B cell (primary cell): ENCODE measurements at regions not wholly inside any gene's neighbourhood (a gene's known extent, or its start where the extent isn't known, plus 50 kb on each side); places are given as distances from the start of the nearest gene placed in this dataset.

Source experiments
- ATAC-seq: fragments of 200-7000 bp; cut with Tn5 transposase; one replicate; pipeline ENCODE4 v1.10.0; 2021; ENCODE audit warnings: low read depth, mild to moderate bottlenecking, moderate number of reproducible peaks, moderate library complexity
- CTCF ChIA-PET: fragments of 350-600 bp; sonication (Branson Sonifier 250); formaldehyde crosslinking; loops from one replicate; lab custom pipeline; 2021; ENCODE audit warnings: antibody characterized with exemption, inconsistent platforms; lab: Charles Lee
- POLR2A ChIA-PET: fragments of 350-600 bp; sonication (Branson Sonifier 250); formaldehyde crosslinking; loops from one replicate; lab custom pipeline; 2021; ENCODE audit warnings: antibody characterized with exemption; lab: Charles Lee
- DNase-seq: peaks from one replicate; pipeline ENCODE4 v3.0.0; 2013
- H2AFZ ChIP-seq: 2 replicates; pipeline ENCODE4 v1.6.1; 2012; ENCODE audit warnings: mild to moderate bottlenecking, low read depth, low read length; ENCODE audit not compliant: insufficient read depth, poor library complexity, severe bottlenecking
- H3K27ac ChIP-seq, 2 donors: 1 replicate in 1 of 2; 2 replicates in 1 of 2; pipeline ENCODE4 v1.5.1; 2012 to 2013; ENCODE audit warnings: low read length in 2 of 2, mild to moderate bottlenecking in 2 of 2, moderate library complexity in 1 of 2
- H3K27me3 ChIP-seq, 4 experiments: fragments of 200-600 bp in 1 of 4; sonication (generic) in 1 of 4; replicated peaks in 1 of 4; 1 replicate in 2 of 4; 2 replicates in 2 of 4; pipeline versions ENCODE4 v1.6.1 to v1.7.0; 2013 to 2016; ENCODE audit warnings: low read length in 3 of 4, mild to moderate bottlenecking in 2 of 4, mixed read lengths in 1 of 4, moderate library complexity in 1 of 4; ENCODE audit not compliant: insufficient read depth in 4 of 4, control insufficient read depth in 3 of 4; ENCODE audit errors: control extremely low read depth in 1 of 4
- H3K36me3 ChIP-seq, 2 experiments: replicated peaks in 1 of 2; 1 replicate in 1 of 2; 2 replicates in 1 of 2; pipeline versions ENCODE4 v1.6.1 to v1.7.1; 2013; ENCODE audit warnings: low read length in 1 of 2; ENCODE audit not compliant: insufficient read depth in 2 of 2, control insufficient read depth in 1 of 2; ENCODE audit errors: control extremely low read depth in 1 of 2, extremely low read depth in 1 of 2
- H3K4me1 ChIP-seq, 2 donors: fragments of 200-600 bp in 1 of 2; sonication (generic) in 1 of 2; 1 replicate in 1 of 2; 2 replicates in 1 of 2; pipeline versions ENCODE4 v1.5.1 to v1.6.1; 2013 to 2017; ENCODE audit warnings: low read length in 2 of 2; ENCODE audit not compliant: control insufficient read depth in 2 of 2, insufficient read depth in 2 of 2
- H3K4me2 ChIP-seq: replicated peaks from 2 replicates; pipeline ENCODE3; 2012; ENCODE audit warnings: mild to moderate bottlenecking, low read depth, low read length; ENCODE audit not compliant: poor library complexity, severe bottlenecking
- H3K4me3 ChIP-seq, 5 experiments: fragments of 200-600 bp in 1 of 5; sonication (generic) in 1 of 5; 1 replicate in 3 of 5; 2 replicates in 2 of 5; pipeline versions ENCODE4 v1.5.1 to v1.7.0; 2011 to 2016; ENCODE audit warnings: low read length in 4 of 5, mild to moderate bottlenecking in 4 of 5, low read depth in 2 of 5, control low read depth in 1 of 5, moderate library complexity in 1 of 5; ENCODE audit not compliant: insufficient read depth in 1 of 5; ENCODE audit errors: control extremely low read depth in 1 of 5, extremely low read depth in 1 of 5
- H3K79me2 ChIP-seq: fragments of 200-600 bp; sonication (generic); one replicate; pipeline ENCODE4 v1.6.0; 2016; ENCODE audit warnings: low read length; ENCODE audit not compliant: control insufficient read depth, insufficient read depth
- H3K9ac ChIP-seq: fragments of 200-600 bp; sonication (generic); 2 replicates; pipeline ENCODE4 v1.6.1; 2017; ENCODE audit warnings: mild to moderate bottlenecking, low read length, moderate library complexity
- H3K9me3 ChIP-seq, 3 donors: one replicate each; pipeline versions ENCODE4 v1.6.1 to v1.7.1; 2013; ENCODE audit warnings: low read length in 2 of 3; ENCODE audit not compliant: control insufficient read depth in 2 of 3, insufficient read depth in 1 of 3; ENCODE audit errors: control extremely low read depth in 1 of 3
- H4K20me1 ChIP-seq: 2 replicates; pipeline ENCODE4 v1.6.0; 2012; ENCODE audit warnings: mild to moderate bottlenecking, low read length; ENCODE audit not compliant: insufficient read depth, control insufficient read depth, poor library complexity, severe bottlenecking
- H3K27ac Mint-ChIP-seq: one replicate; pipeline ENCODE4 v1.8.0; 2021; ENCODE audit warnings: mixed read lengths
- H3K27me3 Mint-ChIP-seq: one replicate; pipeline ENCODE4 v1.8.0; 2021; ENCODE audit warnings: mixed read lengths
- H3K4me1 Mint-ChIP-seq: one replicate; pipeline ENCODE4 v1.8.0; 2021; ENCODE audit warnings: mixed read lengths
- H3K4me3 Mint-ChIP-seq: one replicate; pipeline ENCODE4 v1.8.0; 2021; ENCODE audit warnings: mixed read lengths
- H3K9me3 Mint-ChIP-seq: one replicate; pipeline ENCODE4 v1.8.0; 2022; ENCODE audit warnings: mixed read lengths; ENCODE audit not compliant: insufficient read depth
- EZH2 ChIP-seq: IDR thresholded peaks from 2 replicates; pipeline ENCODE4 v1.6.1; 2012; ENCODE audit warnings: borderline replicate concordance, low read depth, mild to moderate bottlenecking, moderate library complexity, low read length; ENCODE audit not compliant: insufficient read depth, poor library complexity, severe bottlenecking
- WGBS: methylation state at CpG from one replicate; pipeline ENCODE4 v1.1.5; 2013; ENCODE audit warnings: missing lambda C conversion rate; ENCODE audit not compliant: insufficient coverage; 5-methylcytosine and 5-hydroxymethylcytosine counted together
- intact Hi-C: fragments of 100-400 bp; cut with micrococcal nuclease; formaldehyde crosslinking; loops from one replicate; pipeline ENCODE4 v1.10.0; 2022
- TF ChIP-seq, protein P1 (sequence below): fragments of 200-600 bp; IDR thresholded peaks from one replicate; pipeline ENCODE4 v1.8.0; 2022; ENCODE audit warnings: antibody characterized with exemption, mild to moderate bottlenecking

DNA sequence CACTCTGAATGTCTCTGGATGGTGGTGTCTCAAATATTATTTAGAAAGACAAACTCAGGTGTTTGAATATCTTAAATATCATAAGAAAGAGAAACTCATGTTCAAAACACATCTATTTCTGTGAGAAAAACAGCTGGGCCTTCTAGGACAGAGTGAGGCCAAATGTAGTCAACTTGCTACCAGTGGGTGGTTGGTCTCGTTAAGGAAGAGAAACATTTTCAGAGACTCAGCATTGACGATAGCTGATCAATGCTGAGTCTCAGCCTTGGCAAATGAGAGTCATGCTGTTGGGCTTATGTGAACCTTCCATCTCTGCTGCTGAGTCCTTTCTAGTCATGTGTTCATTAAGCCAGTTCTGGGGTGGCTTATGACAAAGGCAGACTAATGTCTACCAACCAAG lies 418.0 kb downstream of the CETN3 start:
- no peak overlapping the region for H3K4me3 Mint-ChIP-seq
- no peak overlapping the region for H3K27ac Mint-ChIP-seq
- H3K4me3 ChIP-seq: no peak overlapping the region
- WGBS: 76% methylated on average over 2 of the region's 2 CpGs
- H3K27me3 Mint-ChIP-seq: no peaks in the 10 kb centered on the region
- no peak overlapping the region for H3K4me2 ChIP-seq
- H3K9me3 ChIP-seq: peaks cover 0 to under 1% (median 0%) of the 10 kb centered on the region in 3 donors
- TF ChIP-seq EZH2: no peak
- TF ChIP-seq, protein P1, sequence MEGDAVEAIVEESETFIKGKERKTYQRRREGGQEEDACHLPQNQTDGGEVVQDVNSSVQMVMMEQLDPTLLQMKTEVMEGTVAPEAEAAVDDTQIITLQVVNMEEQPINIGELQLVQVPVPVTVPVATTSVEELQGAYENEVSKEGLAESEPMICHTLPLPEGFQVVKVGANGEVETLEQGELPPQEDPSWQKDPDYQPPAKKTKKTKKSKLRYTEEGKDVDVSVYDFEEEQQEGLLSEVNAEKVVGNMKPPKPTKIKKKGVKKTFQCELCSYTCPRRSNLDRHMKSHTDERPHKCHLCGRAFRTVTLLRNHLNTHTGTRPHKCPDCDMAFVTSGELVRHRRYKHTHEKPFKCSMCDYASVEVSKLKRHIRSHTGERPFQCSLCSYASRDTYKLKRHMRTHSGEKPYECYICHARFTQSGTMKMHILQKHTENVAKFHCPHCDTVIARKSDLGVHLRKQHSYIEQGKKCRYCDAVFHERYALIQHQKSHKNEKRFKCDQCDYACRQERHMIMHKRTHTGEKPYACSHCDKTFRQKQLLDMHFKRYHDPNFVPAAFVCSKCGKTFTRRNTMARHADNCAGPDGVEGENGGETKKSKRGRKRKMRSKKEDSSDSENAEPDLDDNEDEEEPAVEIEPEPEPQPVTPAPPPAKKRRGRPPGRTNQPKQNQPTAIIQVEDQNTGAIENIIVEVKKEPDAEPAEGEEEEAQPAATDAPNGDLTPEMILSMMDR: no peak
- H3K79me2 ChIP-seq: no peaks in the 10 kb centered on the region
- H3K4me1 ChIP-seq: no peaks in the 10 kb centered on the region
- POLR2A ChIA-PET: no interaction called here
- CTCF ChIA-PET: interaction anchor here (0.6 kb wide), 1 partner anchor 15 kb away, joined by 3 read pairs; no protein-coding TSS in a partner anchor
- H3K36me3 ChIP-seq: no peaks in the 10 kb centered on the region
- no peak for DNase-seq
- no peak overlapping the region for H2AFZ ChIP-seq
- H3K9ac ChIP-seq: no peak overlapping the region
- no peak overlapping the region for H3K27ac ChIP-seq
- no peak for ATAC-seq
- H4K20me1 ChIP-seq: no peaks in the 10 kb centered on the region
- no peaks in the 10 kb centered on the region for H3K27me3 ChIP-seq
- H3K9me3 Mint-ChIP-seq: no peaks in the 10 kb centered on the region
- H3K4me1 Mint-ChIP-seq: no peaks in the 10 kb centered on the region
- intact Hi-C loops: no loop called here

DNA sequence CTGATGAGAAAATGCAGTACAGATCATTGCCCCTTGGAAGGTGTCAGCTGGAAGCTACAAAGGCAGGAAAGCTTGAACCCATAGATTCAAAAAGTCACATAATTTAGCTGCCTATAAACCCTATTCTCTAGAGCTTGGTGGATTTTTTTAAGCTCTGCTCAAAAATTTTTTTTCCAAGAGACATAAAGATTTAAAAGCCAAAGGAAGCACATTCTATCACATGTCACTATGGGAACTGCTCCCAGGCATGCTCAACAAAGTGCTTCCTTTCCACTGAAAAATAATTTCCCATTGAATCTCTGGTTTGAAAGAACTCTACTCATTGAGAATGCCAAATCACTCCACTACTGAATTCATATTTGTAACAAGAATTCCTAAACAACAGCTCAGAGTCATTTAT lies 419.8 kb downstream of the CETN3 start:
- H3K27ac ChIP-seq: no peak overlapping the region
- intact Hi-C loops: no loop called here
- H3K27ac Mint-ChIP-seq: no peak overlapping the region
- no peaks in the 10 kb centered on the region for H3K9me3 Mint-ChIP-seq
- DNase-seq (no peak), ATAC-seq (no peak)
- no peaks in the 10 kb centered on the region for H3K4me1 Mint-ChIP-seq
- H3K27me3 Mint-ChIP-seq: no peaks in the 10 kb centered on the region
- H3K36me3 ChIP-seq: no peaks in the 10 kb centered on the region
- no peak overlapping the region for H3K4me3 ChIP-seq
- no peak overlapping the region for H3K4me2 ChIP-seq
- POLR2A ChIA-PET: no interaction called here
- CTCF ChIA-PET: no interaction called here
- no peak overlapping the region for H2AFZ ChIP-seq
- H3K27me3 ChIP-seq: no peaks in the 10 kb centered on the region
- no peak overlapping the region for H3K4me3 Mint-ChIP-seq
- peaks cover 0 to 4% (median 0%) of the 10 kb centered on the region in 3 donors for H3K9me3 ChIP-seq
- no peaks in the 10 kb centered on the region for H3K79me2 ChIP-seq
- no peaks in the 10 kb centered on the region for H4K20me1 ChIP-seq
- H3K4me1 ChIP-seq: no peaks in the 10 kb centered on the region
- TF ChIP-seq, protein P1: no peak
- TF ChIP-seq EZH2: no peak
- H3K9ac ChIP-seq: no peak overlapping the region
